ENCODE measurements at regions not wholly inside any gene's neighbourhood (a gene's known extent, or its start where the extent isn't known, plus 50 kb on each side); places are given as distances from the start of the nearest gene placed in this dataset.

DNA sequence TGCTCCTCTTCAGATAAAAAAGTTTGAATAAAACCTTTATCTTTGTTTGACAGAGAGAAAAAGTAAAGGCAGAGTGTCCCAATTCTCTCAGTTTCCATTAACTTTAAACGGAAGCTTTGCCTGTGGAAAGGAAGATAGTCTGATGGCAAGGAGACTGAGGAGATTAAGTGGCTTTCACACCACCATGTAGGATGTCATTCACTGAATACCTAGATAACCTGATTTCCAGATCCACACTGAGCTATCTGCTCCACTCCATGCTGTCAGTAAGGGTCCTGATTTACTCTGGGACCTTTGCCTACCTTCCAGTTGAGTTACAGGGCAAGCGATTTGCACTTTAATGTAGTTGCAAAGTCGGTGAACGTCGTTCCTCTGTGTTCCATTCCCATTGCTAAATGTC is 233.4 kb upstream of the TBL1XR1 start:
- no peak overlapping the region for H3K4me3 ChIP-seq (ENCODE audit: low read depth, low read length)
- no peak for DNase-seq (ENCODE audit: low read depth in 4 of 6, low spot score in 6 of 6)
- no peaks in the 10 kb centered on the region for H3K4me1 ChIP-seq (ENCODE audit: control insufficient read depth, insufficient read depth, low read length)
- WGBS (ENCODE audit: insufficient coverage) = no CpG with 5 or more reads among the region's 5 CpGs
- H3K36me3 ChIP-seq (ENCODE audit: control insufficient read depth, insufficient read depth, low read length) = no peaks in the 10 kb centered on the region
- H3K27me3 ChIP-seq (ENCODE audit: control insufficient read depth, insufficient read depth, low read length) = no peaks in the 10 kb centered on the region
- H3K27ac ChIP-seq (ENCODE audit: low read depth, low read length) = no peak overlapping the region
- H3K9me3 ChIP-seq (ENCODE audit: control insufficient read depth, insufficient read depth, low read length) = no peaks in the 10 kb centered on the region

DNA sequence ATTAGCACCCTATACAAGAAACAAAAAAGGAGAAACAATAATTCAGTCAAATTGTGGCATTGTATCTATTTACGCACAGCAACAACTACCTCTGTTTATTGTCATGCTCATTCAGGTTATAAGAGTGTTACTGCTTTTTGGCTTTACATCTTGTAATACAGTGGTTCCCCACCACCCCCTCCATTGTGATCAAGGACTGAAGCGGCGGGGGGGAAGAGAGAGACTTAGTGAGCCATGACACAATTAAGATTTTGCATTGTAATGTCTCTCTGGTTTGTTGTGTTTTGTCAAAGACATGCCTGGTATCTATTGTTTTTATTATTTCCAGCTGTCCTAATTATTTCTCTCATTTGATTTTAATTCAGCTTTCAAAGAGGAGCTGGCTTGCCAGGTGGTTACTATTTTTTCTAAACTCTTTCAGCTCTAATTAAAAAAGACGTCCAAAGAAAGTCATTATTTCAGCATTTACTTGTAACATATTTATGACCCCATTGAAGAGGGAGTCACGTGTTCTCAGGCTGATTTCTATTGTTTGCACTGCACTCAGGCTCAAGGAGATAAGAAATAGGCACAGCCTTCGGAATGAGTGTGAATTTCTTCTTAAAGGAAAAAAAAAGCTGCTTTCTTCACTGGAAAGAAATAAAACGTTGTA is 234.4 kb upstream of the TBL1XR1 start:
- H3K4me1 ChIP-seq (ENCODE audit: control insufficient read depth, insufficient read depth, low read length) = no peaks in the 10 kb centered on the region
- H3K4me3 ChIP-seq (ENCODE audit: low read depth, low read length) = no peak overlapping the region
- DNase-seq (ENCODE audit: low read depth in 4 of 6, low spot score in 6 of 6) = peak in 1 of 6 donors; percentile 84
- H3K27me3 ChIP-seq (ENCODE audit: control insufficient read depth, insufficient read depth, low read length) = no peaks in the 10 kb centered on the region
- H3K27ac ChIP-seq (ENCODE audit: low read depth, low read length) = no peak overlapping the region
- H3K9me3 ChIP-seq (ENCODE audit: control insufficient read depth, insufficient read depth, low read length) = no peaks in the 10 kb centered on the region
- H3K36me3 ChIP-seq (ENCODE audit: control insufficient read depth, insufficient read depth, low read length) = no peaks in the 10 kb centered on the region
- WGBS (ENCODE audit: insufficient coverage) = no CpG with 5 or more reads among the region's 7 CpGs

DNA sequence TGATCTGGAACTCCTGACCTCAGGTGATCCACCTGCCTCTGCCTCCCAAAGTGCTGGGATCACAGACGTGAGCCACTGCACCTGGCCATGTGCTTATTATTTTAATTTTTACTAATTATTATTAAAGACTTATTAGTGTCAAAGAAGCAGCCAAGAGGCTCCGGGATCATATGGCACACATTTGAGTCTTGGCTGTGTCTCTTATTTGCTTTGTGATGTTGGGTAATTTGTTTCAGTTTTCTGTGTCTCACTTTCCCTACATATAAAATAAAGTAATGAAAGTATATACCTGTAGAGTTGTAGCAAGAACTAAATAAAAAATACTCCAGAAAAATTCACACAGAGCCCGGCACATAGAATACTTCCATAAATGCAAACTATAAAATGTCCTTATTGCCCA is 238.0 kb upstream of the TBL1XR1 start:
- WGBS (ENCODE audit: insufficient coverage) = no CpG with 5 or more reads among the region's 3 CpGs

DNA sequence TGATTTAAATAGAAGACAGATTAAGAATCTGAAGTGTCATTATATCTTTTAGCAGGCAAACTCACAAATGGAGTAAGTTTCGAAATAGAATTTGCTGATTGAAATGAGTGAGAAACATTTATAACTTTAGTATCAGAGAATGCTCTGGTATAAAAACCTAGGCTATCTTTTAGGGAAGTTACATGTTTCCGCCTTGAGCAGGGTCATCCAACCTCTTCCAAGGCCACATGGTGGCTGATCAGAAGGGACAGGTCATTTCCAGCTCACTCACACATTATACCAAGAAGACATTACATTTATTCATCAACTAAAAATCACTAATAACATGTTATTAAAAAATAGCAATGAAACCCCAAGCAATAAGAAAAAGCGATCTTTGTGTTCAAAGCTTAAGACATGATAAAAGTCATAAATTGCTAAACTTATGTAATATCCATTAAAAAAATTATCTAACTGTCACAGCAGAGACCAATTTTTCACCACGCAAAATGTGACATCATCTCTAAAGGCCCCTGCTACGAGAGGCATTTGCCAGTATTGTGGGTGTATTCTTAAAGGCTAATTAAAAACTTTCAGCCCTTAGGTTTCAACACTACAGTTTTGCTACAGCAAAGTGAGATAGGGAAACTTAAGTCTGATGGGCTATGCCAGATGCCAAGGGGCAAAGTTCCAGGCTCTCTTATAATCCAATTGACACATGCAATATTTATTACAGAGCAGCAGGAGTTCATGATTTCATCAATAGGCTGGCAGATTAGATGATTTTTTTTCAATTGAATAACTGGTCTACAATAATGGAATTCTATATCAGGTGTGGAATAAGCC is 240.4 kb upstream of the TBL1XR1 start:
- Histone ChIP-seq H3K9me3 (ENCODE audit: control insufficient read depth, insufficient read depth, low read length) (no peaks in the 10 kb centered on the region), H3K27ac (ENCODE audit: low read depth, low read length) (no peak overlapping the region), H3K4me3 (ENCODE audit: low read depth, low read length) (no peak overlapping the region), H3K27me3 (ENCODE audit: control insufficient read depth, insufficient read depth, low read length) (no peaks in the 10 kb centered on the region), H3K4me1 (ENCODE audit: control insufficient read depth, insufficient read depth, low read length) (no peaks in the 10 kb centered on the region), H3K36me3 (ENCODE audit: control insufficient read depth, insufficient read depth, low read length) (no peaks in the 10 kb centered on the region)
- 100% methylated on average over 1 of the region's 5 CpGs for WGBS (ENCODE audit: insufficient coverage)
- DNase-seq (ENCODE audit: low read depth in 4 of 6, low spot score in 6 of 6) = no peak

More for the DNA sequence above, 238.0 kb upstream of the TBL1XR1 start:
- Histone ChIP-seq H3K4me3 (ENCODE audit: low read depth, low read length) (no peak overlapping the region), H3K27me3 (ENCODE audit: control insufficient read depth, insufficient read depth, low read length) (no peaks in the 10 kb centered on the region), H3K4me1 (ENCODE audit: control insufficient read depth, insufficient read depth, low read length) (no peaks in the 10 kb centered on the region), H3K27ac (ENCODE audit: low read depth, low read length) (no peak overlapping the region), H3K9me3 (ENCODE audit: control insufficient read depth, insufficient read depth, low read length) (no peaks in the 10 kb centered on the region), H3K36me3 (ENCODE audit: control insufficient read depth, insufficient read depth, low read length) (no peaks in the 10 kb centered on the region)
- DNase-seq (ENCODE audit: low read depth in 4 of 6, low spot score in 6 of 6) = no peak

DNA sequence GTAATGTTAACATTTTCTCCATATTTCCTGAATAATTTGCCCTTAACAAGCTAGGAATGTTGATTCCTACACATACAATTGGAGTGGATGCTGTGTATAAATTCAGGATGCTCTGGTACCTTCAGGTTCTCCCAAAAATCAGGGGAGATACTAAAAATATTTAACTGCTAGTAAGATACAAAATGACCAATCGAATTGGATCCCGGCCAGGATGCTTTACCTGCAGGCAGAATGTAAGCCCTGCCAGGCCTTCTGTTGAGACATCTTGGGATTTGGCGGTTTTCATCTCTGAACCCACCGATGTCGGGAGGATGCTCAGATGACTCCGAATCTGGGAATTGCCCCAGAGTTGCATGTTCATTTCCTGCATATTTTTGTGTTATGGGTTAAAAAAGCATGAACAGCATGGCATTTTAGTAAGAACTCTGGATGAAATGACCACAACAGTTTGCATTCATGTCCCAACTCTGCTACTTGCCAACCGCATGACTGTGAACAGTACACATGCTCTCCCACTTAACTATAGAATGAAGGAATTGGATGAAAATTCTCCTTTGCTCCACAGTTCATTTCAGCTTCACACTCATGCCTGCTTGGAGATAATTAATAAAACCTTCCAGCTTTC is 241.4 kb upstream of the TBL1XR1 start:
- H3K27me3 ChIP-seq (ENCODE audit: control insufficient read depth, insufficient read depth, low read length) = no peaks in the 10 kb centered on the region
- H3K27ac ChIP-seq (ENCODE audit: low read depth, low read length) = no peak overlapping the region
- H3K4me1 ChIP-seq (ENCODE audit: control insufficient read depth, insufficient read depth, low read length) = no peaks in the 10 kb centered on the region
- no peaks in the 10 kb centered on the region for H3K36me3 ChIP-seq (ENCODE audit: control insufficient read depth, insufficient read depth, low read length)
- WGBS (ENCODE audit: insufficient coverage) = 100% methylated on average over 4 of the region's 7 CpGs
- no peaks in the 10 kb centered on the region for H3K9me3 ChIP-seq (ENCODE audit: control insufficient read depth, insufficient read depth, low read length)
- no peak overlapping the region for H3K4me3 ChIP-seq (ENCODE audit: low read depth, low read length)
- no peak for DNase-seq (ENCODE audit: low read depth in 4 of 6, low spot score in 6 of 6)

DNA sequence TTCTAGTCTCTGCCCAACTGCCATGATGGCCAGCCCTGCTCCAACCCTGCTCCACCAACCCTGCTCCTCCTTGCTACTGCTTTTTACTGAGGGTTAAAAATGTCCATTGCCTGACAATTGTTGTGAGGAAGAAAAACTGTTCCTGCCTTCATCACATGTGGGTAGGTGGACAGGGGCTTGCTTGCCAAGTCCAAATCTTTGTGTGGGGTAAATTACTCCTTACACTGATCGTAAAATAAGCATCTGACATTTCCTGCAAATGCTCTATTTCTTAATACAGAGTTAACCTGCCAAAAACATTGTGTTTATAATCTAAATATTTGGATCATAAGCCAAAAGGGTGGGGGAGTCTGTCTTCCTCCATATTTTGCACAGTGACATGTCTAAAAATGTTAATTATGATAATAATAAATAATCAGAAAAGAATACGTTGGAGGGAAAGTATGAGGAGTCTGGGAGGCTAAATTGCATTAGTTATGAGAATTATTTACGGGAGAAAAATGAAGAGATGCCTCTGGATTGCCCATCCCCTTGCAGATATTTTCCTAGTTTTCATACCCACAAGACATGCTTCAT is 242.5 kb upstream of the TBL1XR1 start:
- no peak for DNase-seq (ENCODE audit: low read depth in 4 of 6, low spot score in 6 of 6)
- WGBS (ENCODE audit: insufficient coverage) = no CpG with 5 or more reads among the region's 3 CpGs
- Histone ChIP-seq H3K27ac (ENCODE audit: low read depth, low read length) (no peak overlapping the region), H3K27me3 (ENCODE audit: control insufficient read depth, insufficient read depth, low read length) (no peaks in the 10 kb centered on the region), H3K9me3 (ENCODE audit: control insufficient read depth, insufficient read depth, low read length) (no peaks in the 10 kb centered on the region), H3K4me1 (ENCODE audit: control insufficient read depth, insufficient read depth, low read length) (no peaks in the 10 kb centered on the region), H3K4me3 (ENCODE audit: low read depth, low read length) (no peak overlapping the region), H3K36me3 (ENCODE audit: control insufficient read depth, insufficient read depth, low read length) (no peaks in the 10 kb centered on the region)

DNA sequence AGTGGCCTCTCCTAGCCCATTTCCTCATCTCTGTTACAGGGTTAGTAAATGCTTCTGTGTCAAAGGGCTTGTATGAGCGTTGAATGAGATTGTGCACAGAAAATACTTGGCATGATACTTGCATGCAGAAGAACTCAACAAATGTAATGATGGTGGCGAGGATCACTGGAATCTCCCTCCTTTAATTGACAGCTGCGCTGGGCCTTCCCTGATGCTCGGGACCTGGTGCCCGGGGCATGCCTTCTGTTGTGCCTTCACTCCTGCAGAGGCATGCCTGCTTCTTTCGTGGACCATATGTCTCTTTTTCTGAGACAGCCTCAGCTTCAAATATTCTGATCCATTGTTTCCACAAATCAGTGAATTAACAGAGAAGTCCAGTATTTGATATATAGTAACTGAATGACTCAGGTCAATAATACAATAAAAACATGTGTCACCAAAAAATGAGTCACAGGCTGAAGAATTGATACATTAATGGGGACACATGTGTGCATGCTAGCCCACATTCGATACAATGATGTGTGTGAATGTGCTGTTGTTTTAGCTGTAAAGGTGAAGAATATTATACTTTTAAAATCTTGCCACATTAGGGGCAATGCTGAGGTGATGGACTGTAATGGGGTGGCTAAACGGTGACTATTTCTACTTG is 243.3 kb upstream of the TBL1XR1 start:
- WGBS (ENCODE audit: insufficient coverage) = 87% methylated on average over 5 of the region's 8 CpGs

DNA sequence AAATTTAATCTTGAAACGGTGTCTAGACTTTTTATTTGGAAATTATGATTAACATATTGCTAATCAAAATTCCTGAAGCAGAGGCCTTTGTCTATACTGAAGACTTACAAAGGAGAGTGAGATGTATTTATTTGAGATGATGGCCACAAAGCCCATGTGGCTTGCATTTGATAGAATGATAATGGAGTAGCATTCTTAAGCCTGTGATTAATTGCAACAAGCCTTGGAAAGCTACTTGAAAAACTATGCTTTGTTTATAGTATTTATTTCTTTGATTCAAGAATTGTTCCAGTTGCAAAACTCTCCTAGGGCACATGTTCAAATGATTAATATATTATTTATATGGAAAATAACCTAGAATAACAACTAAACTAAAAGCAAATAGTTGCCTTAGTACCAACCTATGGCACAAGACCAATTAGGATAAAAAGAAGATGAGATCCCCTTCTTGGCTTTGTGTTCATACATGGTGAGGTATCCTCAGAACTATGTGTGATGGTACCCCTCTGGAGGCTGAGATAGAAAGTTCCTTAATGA is 244.1 kb upstream of the TBL1XR1 start:
- no peak overlapping the region for H3K27ac ChIP-seq (ENCODE audit: low read depth, low read length)
- no peak overlapping the region for H3K4me3 ChIP-seq (ENCODE audit: low read depth, low read length)
- no CpG with 5 or more reads among the region's 1 CpG for WGBS (ENCODE audit: insufficient coverage)
- no peaks in the 10 kb centered on the region for H3K4me1 ChIP-seq (ENCODE audit: control insufficient read depth, insufficient read depth, low read length)
- H3K27me3 ChIP-seq (ENCODE audit: control insufficient read depth, insufficient read depth, low read length) = no peaks in the 10 kb centered on the region
- no peaks in the 10 kb centered on the region for H3K9me3 ChIP-seq (ENCODE audit: control insufficient read depth, insufficient read depth, low read length)
- no peak for DNase-seq (ENCODE audit: low read depth in 4 of 6, low spot score in 6 of 6)
- no peaks in the 10 kb centered on the region for H3K36me3 ChIP-seq (ENCODE audit: control insufficient read depth, insufficient read depth, low read length)

More for the DNA sequence above, 243.3 kb upstream of the TBL1XR1 start:
- no peaks in the 10 kb centered on the region for H3K4me1 ChIP-seq (ENCODE audit: control insufficient read depth, insufficient read depth, low read length)
- H3K27ac ChIP-seq (ENCODE audit: low read depth, low read length) = no peak overlapping the region
- H3K27me3 ChIP-seq (ENCODE audit: control insufficient read depth, insufficient read depth, low read length) = no peaks in the 10 kb centered on the region
- H3K36me3 ChIP-seq (ENCODE audit: control insufficient read depth, insufficient read depth, low read length) = no peaks in the 10 kb centered on the region
- peak in 1 of 6 donors; percentile 37 for DNase-seq (ENCODE audit: low read depth in 4 of 6, low spot score in 6 of 6)
- H3K9me3 ChIP-seq (ENCODE audit: control insufficient read depth, insufficient read depth, low read length) = no peaks in the 10 kb centered on the region
- H3K4me3 ChIP-seq (ENCODE audit: low read depth, low read length) = no peak overlapping the region
